Stomach (tissue), 8 donors: ENCODE measurements at regions not wholly inside any gene's neighbourhood (a gene's known extent, or its start where the extent isn't known, plus 50 kb on each side); places are given as distances from the start of the nearest gene placed in this dataset.

Experiments used
- DNase-seq, 2 donors: peaks; one replicate each; pipeline versions ENCODE4 v3.0.0 to v3.0.0-alpha.2; 2013 to 2019
- H3K27ac ChIP-seq, 5 donors: fragments of 200-600 bp in 4 of 5; sonication (generic) in 4 of 5; one replicate each; pipeline ENCODE4 v1.5.1; 2013 to 2019; ENCODE audit warnings: mild to moderate bottlenecking in 1 of 5, moderate library complexity in 1 of 5
- H3K27me3 ChIP-seq, 3 donors: fragments of 200-600 bp; sonication (generic); one replicate each; pipeline ENCODE4 v1.5.1; 2017 to 2019; ENCODE audit warnings: mixed run types in 1 of 3
- H3K36me3 ChIP-seq, 4 donors: fragments of 200-600 bp; sonication (generic); 1 replicate in 3 of 4; 2 replicates in 1 of 4; pipeline ENCODE4 v1.5.1; 2016 to 2019
- H3K4me1 ChIP-seq, 4 donors: fragments of 200-600 bp; sonication (generic); one replicate each; pipeline ENCODE4 v1.5.1; 2016 to 2019
- H3K4me3 ChIP-seq, 4 donors: fragments of 200-600 bp; sonication (generic) in 3 of 4; one replicate each; pipeline ENCODE4 v1.5.1; 2016 to 2019; ENCODE audit warnings: mild to moderate bottlenecking in 1 of 4
- H3K9me3 ChIP-seq, 4 donors: fragments of 200-600 bp; sonication (generic); one replicate each; pipeline ENCODE4 v1.5.1; 2016 to 2019
- CTCF ChIP-seq, 7 experiments: fragments of 450-650 bp in 4 of 7; fragments of 200-600 bp in 3 of 7; sonication (generic) in 3 of 7; IDR thresholded peaks; one replicate each; pipeline ENCODE4 v1.5.1; 2016 to 2019; ENCODE audit warnings: antibody characterized with exemption in 7 of 7, control low read depth in 2 of 7, mild to moderate bottlenecking in 1 of 7
- EP300 ChIP-seq: sonication (generic); formaldehyde crosslinking; IDR thresholded peaks from one replicate; pipeline ENCODE4 v1.6.1; 2017; ENCODE audit warnings: antibody characterized with exemption
- POLR2A ChIP-seq, 4 donors: fragments of 450-650 bp; IDR thresholded peaks; one replicate each; pipeline ENCODE4 v1.6.1; 2016; ENCODE audit warnings: antibody characterized with exemption in 4 of 4, control low read depth in 2 of 4, mild to moderate bottlenecking in 1 of 4, moderate library complexity in 1 of 4
- POLR2AphosphoS5 ChIP-seq, 3 donors: sonication (generic); formaldehyde crosslinking; IDR thresholded peaks; one replicate each; pipeline ENCODE4 v1.6.1; 2016; ENCODE audit warnings: antibody characterized with exemption in 3 of 3
- WGBS, 5 donors: extraction: QIAGEN DNeasy Blood & Tissue Kit in 3 of 5; methylation state at CpG; one replicate each; pipeline versions ENCODE4 v1.1.5 to v1.1.7; 2013 to 2018; 5-methylcytosine and 5-hydroxymethylcytosine counted together
- intact Hi-C: fragments of 100-400 bp; cut with DNase I; formaldehyde crosslinking; loops from one replicate; pipeline ENCODE4 v1.15.1; 2023; ENCODE audit warnings: low total_unique reads
- donor health status: healthy with polysubstance abuse.
- donor health status: Bipolar disorder and iron deficiency.
- donor health status: healthy.

- Histone ChIP-seq H3K27me3 (no peaks in the 10 kb centered on the region), H3K4me3 (no peak overlapping the region), H3K4me1 (no peaks in the 10 kb centered on the region), H3K27ac (no peak overlapping the region), H3K36me3 (no peaks in the 10 kb centered on the region), H3K9me3 (no peaks in the 10 kb centered on the region)
- no peak for TF ChIP-seq CTCF (IDR thresholded peaks at IDR 0.05)
- no peak for TF ChIP-seq EP300
- no peak for TF ChIP-seq POLR2AphosphoS5 (IDR thresholded peaks at IDR 0.05)
- TF ChIP-seq POLR2A (IDR thresholded peaks at IDR 0.05) = no peak
- WGBS, 5 donors = 83 to 95% (median 87%) methylated on average over 1 of the region's 1 CpG
- no peak for DNase-seq
- intact Hi-C loops = no loop called here
These were observed 73.6 kb upstream of the OBI1 start for GRCh38 chr13:78732445-78733017.

GRCh38 chr13:78722700-78723099 lies 63.7 kb upstream of the OBI1 start:
- intact Hi-C loops = no loop called here
- H3K36me3 ChIP-seq = no peaks in the 10 kb centered on the region
- no peaks in the 10 kb centered on the region for H3K4me1 ChIP-seq
- TF ChIP-seq POLR2A (IDR thresholded peaks at IDR 0.05) (no peak), POLR2AphosphoS5 (IDR thresholded peaks at IDR 0.05) (no peak), EP300 (no peak), CTCF (IDR thresholded peaks at IDR 0.05) (no peak)
- no peaks in the 10 kb centered on the region for H3K9me3 ChIP-seq
- DNase-seq = no peak
- WGBS, 5 donors = 64 to 84% (median 82%) methylated on average over 3 of the region's 3 CpGs
- peaks cover 0 to 4% (median 0%) of the 10 kb centered on the region in 3 donors for H3K27me3 ChIP-seq
- no peak overlapping the region for H3K27ac ChIP-seq
- H3K4me3 ChIP-seq = no peak overlapping the region

GRCh38 chr13:78719367-78719766 lies 60.4 kb upstream of the OBI1 start:
- Histone ChIP-seq H3K4me1 (no peaks in the 10 kb centered on the region), H3K9me3 (no peaks in the 10 kb centered on the region), H3K27ac (no peak overlapping the region), H3K4me3 (no peak overlapping the region), H3K36me3 (no peaks in the 10 kb centered on the region), H3K27me3 (peaks cover 0 to 4% (median 0%) of the 10 kb centered on the region in 3 donors)
- no peak for DNase-seq
- WGBS, 5 donors = 90 to 98% (median 92%) methylated on average over 2 of the region's 2 CpGs
- intact Hi-C loops = no loop called here
- TF ChIP-seq POLR2A (IDR thresholded peaks at IDR 0.05) = no peak
- TF ChIP-seq CTCF (IDR thresholded peaks at IDR 0.05) = no peak
- TF ChIP-seq EP300 = no peak
- no peak for TF ChIP-seq POLR2AphosphoS5 (IDR thresholded peaks at IDR 0.05)

GRCh38 chr13:78714717-78715116 lies 55.8 kb upstream of the OBI1 start:
- 88 to 98% (median 90%) methylated on average over 1 of the region's 1 CpG for WGBS, 5 donors
- TF ChIP-seq CTCF (IDR thresholded peaks at IDR 0.05) (no peak), POLR2A (IDR thresholded peaks at IDR 0.05) (no peak), POLR2AphosphoS5 (IDR thresholded peaks at IDR 0.05) (no peak), EP300 (no peak)
- intact Hi-C loops = no loop called here
- Histone ChIP-seq H3K4me1 (no peaks in the 10 kb centered on the region), H3K36me3 (no peaks in the 10 kb centered on the region), H3K4me3 (no peak overlapping the region), H3K27me3 (no peaks in the 10 kb centered on the region), H3K9me3 (no peaks in the 10 kb centered on the region), H3K27ac (no peak overlapping the region)
- no peak for DNase-seq
